Esophagus muscularis mucosa (tissue), 4 donors: ENCODE measurements at regions not wholly inside any gene's neighbourhood (a gene's known extent, or its start where the extent isn't known, plus 50 kb on each side); places are given as distances from the start of the nearest gene placed in this dataset.

Experiments
- DNase-seq: peaks from one replicate; pipeline ENCODE4 v3.0.0-alpha.2; 2017; ENCODE audit errors: extremely low spot score
- H3K27ac ChIP-seq, 4 donors: fragments of 200-600 bp; sonication (generic); replicated peaks in 1 of 4; 1 replicate in 3 of 4; 2 replicates in 1 of 4; pipeline ENCODE4 v1.5.1; 2016 to 2019; ENCODE audit warnings: mild to moderate bottlenecking in 1 of 4
- H3K27me3 ChIP-seq, 4 donors: fragments of 200-600 bp; sonication (generic); one replicate each; pipeline versions ENCODE4 v1.5.1 to v1.6.0; 2016 to 2019
- H3K36me3 ChIP-seq, 4 donors: fragments of 200-600 bp; sonication (generic); one replicate each; pipeline ENCODE4 v1.5.1; 2016 to 2019
- H3K4me1 ChIP-seq, 4 donors: fragments of 200-600 bp; sonication (generic); one replicate each; pipeline ENCODE4 v1.5.1; 2016 to 2019
- H3K4me3 ChIP-seq, 4 donors: fragments of 200-600 bp; sonication (generic); 1 replicate in 2 of 4; 2 replicates in 2 of 4; pipeline ENCODE4 v1.5.1; 2016 to 2019; ENCODE audit warnings: mild to moderate bottlenecking in 4 of 4, moderate library complexity in 1 of 4
- H3K9me3 ChIP-seq, 4 donors: fragments of 200-600 bp; sonication (generic); 1 replicate in 3 of 4; 2 replicates in 1 of 4; pipeline ENCODE4 v1.5.1; 2016 to 2019
- EP300 ChIP-seq: sonication (generic); formaldehyde crosslinking; IDR thresholded peaks from one replicate; pipeline ENCODE4 v1.6.1; 2017; ENCODE audit warnings: antibody characterized with exemption
- POLR2A ChIP-seq: fragments of 450-650 bp; IDR thresholded peaks from one replicate; pipeline ENCODE4 v1.6.1; 2017; ENCODE audit warnings: antibody characterized with exemption, moderate library complexity, mild to moderate bottlenecking, low read depth
- POLR2AphosphoS5 ChIP-seq, 2 donors: sonication (generic); formaldehyde crosslinking; IDR thresholded peaks; one replicate each; pipeline ENCODE4 v1.6.1; 2017; ENCODE audit warnings: antibody characterized with exemption in 2 of 2
- WGBS: methylation state at CpG from one replicate; pipeline ENCODE4 v1.1.5; 2018; 5-methylcytosine and 5-hydroxymethylcytosine counted together
- intact Hi-C: fragments of 100-400 bp; cut with DNase I; formaldehyde crosslinking; loops from one replicate; pipeline ENCODE4 v1.15.1; 2023
- TF ChIP-seq, protein P1 (sequence below), 3 experiments: fragments of 200-600 bp in 2 of 3; fragments of 450-650 bp in 1 of 3; sonication (generic) in 2 of 3; IDR thresholded peaks; one replicate each; pipeline ENCODE4 v1.5.1; 2017 to 2019; ENCODE audit warnings: antibody characterized with exemption in 3 of 3, mild to moderate bottlenecking in 2 of 3, moderate library complexity in 1 of 3

DNA sequence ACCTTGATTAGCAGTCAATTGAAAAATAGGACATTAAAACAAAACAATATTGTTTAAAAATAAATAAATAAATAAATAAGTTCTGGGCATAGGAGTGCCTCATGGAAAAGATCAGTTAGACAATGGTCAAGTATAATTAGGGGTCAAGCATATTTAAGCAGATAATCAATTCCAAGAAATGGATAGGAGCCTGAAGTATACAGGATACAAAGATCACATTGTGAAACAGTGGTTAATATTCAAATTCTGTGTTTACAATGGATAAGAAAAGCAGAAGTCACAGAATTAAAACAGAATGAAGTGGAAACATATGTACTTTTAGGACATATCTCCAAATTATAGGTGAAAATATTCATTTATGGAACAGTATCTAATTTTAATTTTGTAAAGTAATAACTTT lies 1028.6 kb upstream of the CITED2 start:
- Histone ChIP-seq H3K36me3 (no peaks in the 10 kb centered on the region), H3K4me1 (peaks cover 0 to 14% (median 2%) of the 10 kb centered on the region in 4 donors), H3K27me3 (no peaks in the 10 kb centered on the region), H3K27ac (no peak overlapping the region), H3K9me3 (peaks cover 0 to 6% (median 4%) of the 10 kb centered on the region in 4 donors), H3K4me3 (no peak overlapping the region)
- TF ChIP-seq, protein P1, sequence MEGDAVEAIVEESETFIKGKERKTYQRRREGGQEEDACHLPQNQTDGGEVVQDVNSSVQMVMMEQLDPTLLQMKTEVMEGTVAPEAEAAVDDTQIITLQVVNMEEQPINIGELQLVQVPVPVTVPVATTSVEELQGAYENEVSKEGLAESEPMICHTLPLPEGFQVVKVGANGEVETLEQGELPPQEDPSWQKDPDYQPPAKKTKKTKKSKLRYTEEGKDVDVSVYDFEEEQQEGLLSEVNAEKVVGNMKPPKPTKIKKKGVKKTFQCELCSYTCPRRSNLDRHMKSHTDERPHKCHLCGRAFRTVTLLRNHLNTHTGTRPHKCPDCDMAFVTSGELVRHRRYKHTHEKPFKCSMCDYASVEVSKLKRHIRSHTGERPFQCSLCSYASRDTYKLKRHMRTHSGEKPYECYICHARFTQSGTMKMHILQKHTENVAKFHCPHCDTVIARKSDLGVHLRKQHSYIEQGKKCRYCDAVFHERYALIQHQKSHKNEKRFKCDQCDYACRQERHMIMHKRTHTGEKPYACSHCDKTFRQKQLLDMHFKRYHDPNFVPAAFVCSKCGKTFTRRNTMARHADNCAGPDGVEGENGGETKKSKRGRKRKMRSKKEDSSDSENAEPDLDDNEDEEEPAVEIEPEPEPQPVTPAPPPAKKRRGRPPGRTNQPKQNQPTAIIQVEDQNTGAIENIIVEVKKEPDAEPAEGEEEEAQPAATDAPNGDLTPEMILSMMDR (IDR thresholded peaks at IDR 0.05): no peak
- TF ChIP-seq POLR2A (no peak), POLR2AphosphoS5 (IDR thresholded peaks at IDR 0.05) (no peak), EP300 (no peak)
- DNase-seq: no peak
- intact Hi-C loops: no loop called here

DNA sequence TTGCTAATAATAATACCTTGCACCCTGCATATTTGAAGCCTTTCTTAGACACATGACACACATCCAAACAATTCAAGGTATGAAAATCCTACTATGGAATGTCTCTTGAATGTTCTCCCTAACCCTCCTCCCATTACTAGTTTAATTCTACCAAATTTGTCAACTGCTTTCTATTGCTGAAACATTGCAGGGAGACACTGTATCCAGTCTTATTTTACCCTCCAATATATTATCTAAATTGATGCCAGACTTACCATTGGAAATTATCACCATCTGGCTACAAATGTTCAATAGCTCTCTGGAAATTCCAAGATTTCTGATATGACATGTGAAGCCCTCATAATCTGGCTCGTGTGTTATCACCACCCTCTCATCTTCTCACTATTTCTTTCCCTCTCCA lies 1027.3 kb upstream of the CITED2 start:
- no peak for DNase-seq
- Histone ChIP-seq H3K27ac (no peak overlapping the region), H3K27me3 (no peaks in the 10 kb centered on the region), H3K36me3 (no peaks in the 10 kb centered on the region), H3K4me3 (no peak overlapping the region), H3K4me1 (peaks cover 0 to 15% (median 2%) of the 10 kb centered on the region in 4 donors), H3K9me3 (peaks cover 0 to 6% (median 2%) of the 10 kb centered on the region in 4 donors)
- intact Hi-C loops: no loop called here
- TF ChIP-seq POLR2AphosphoS5 (IDR thresholded peaks at IDR 0.05): no peak
- TF ChIP-seq EP300: no peak
- TF ChIP-seq, protein P1 (IDR thresholded peaks at IDR 0.05): no peak
- TF ChIP-seq POLR2A: no peak
- WGBS: 90% methylated on average over 1 of the region's 1 CpG

GRCh38 chr6:140398076-140398475 lies 1023.6 kb upstream of the CITED2 start:
- DNase-seq: no peak
- H3K27me3 ChIP-seq: no peaks in the 10 kb centered on the region
- H3K36me3 ChIP-seq: no peaks in the 10 kb centered on the region
- no peak overlapping the region for H3K4me3 ChIP-seq
- no peak overlapping the region for H3K27ac ChIP-seq
- TF ChIP-seq POLR2A (no peak), EP300 (no peak), POLR2AphosphoS5 (IDR thresholded peaks at IDR 0.05) (no peak)
- TF ChIP-seq, protein P1 (IDR thresholded peaks at IDR 0.05): no peak
- H3K4me1 ChIP-seq: peaks cover 0 to 15% (median 2%) of the 10 kb centered on the region in 4 donors
- intact Hi-C loops: no loop called here
- no peaks in the 10 kb centered on the region for H3K9me3 ChIP-seq

DNA sequence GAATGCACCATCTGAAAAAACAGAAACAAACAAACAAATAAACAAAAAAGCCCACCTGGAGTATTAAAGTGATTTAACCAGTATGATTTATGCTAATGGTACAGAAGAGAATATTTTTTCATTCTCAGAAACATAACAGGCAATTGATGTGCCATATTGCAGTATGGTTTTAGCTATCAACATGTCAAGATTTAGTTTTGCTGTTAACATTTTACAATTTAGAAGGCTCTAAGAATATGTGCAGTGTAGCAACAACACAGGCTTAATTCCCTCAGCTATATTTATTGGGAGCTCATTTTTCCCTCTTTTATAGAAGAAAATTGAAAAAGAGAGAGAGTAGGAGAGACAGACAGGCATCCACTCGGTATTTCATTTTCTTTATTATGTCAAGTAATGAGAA lies 1022.7 kb upstream of the CITED2 start:
- DNase-seq: no peak
- TF ChIP-seq EP300 (no peak), POLR2A (no peak), POLR2AphosphoS5 (IDR thresholded peaks at IDR 0.05) (no peak)
- TF ChIP-seq, protein P1 (IDR thresholded peaks at IDR 0.05): no peak
- H3K36me3 ChIP-seq: no peaks in the 10 kb centered on the region
- WGBS: 93% methylated on average over 1 of the region's 1 CpG
- intact Hi-C loops: no loop called here
- peaks cover 0 to 13% (median 2%) of the 10 kb centered on the region in 4 donors for H3K4me1 ChIP-seq
- no peak overlapping the region for H3K27ac ChIP-seq
- H3K9me3 ChIP-seq: no peaks in the 10 kb centered on the region
- H3K27me3 ChIP-seq: no peaks in the 10 kb centered on the region
- H3K4me3 ChIP-seq: no peak overlapping the region

DNA sequence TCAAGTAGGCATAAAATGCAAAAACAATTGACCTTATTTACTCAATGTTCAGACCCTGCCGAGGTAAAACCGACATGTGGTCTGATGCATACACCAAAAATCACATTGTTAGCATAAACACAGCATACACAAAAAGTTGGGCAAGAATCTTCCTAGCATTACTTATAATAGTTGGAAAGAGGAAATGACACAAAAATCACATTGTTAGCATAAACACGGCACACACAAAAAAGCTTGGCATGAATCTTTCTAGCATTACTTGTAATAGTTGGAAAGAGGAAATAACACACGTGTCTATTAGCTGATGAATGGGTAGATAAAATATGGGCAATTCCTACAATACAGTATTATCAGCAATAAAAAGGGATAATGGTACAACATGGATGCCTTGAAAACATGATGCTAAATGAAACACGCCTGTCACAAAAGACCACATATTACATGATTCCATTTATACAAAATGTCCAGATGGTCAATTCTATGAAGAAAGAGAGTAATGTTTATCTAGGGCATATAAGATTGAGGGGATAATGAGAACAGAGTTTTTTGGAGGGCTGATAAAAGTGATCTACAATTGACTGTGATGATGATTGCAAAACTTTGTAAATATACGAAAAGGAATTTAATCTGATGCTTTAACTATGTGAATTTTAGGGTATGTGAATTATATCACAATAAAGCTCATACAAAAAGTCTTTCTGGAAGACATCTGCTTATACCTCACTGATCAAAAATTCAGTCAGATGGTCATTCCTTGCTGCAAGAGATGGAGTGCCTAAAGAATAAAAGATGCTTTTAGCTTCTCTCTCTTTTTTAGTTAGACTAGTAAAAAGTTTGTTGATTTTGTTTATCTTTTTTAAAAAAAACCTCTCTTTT lies 1019.5 kb upstream of the CITED2 start:
- TF ChIP-seq, protein P1 (IDR thresholded peaks at IDR 0.05): no peak
- TF ChIP-seq POLR2AphosphoS5 (IDR thresholded peaks at IDR 0.05) (no peak), EP300 (no peak), POLR2A (no peak)
- Histone ChIP-seq H3K36me3 (no peaks in the 10 kb centered on the region), H3K4me1 (peaks cover 0 to 4% (median 0%) of the 10 kb centered on the region in 4 donors), H3K9me3 (no peaks in the 10 kb centered on the region), H3K4me3 (no peak overlapping the region), H3K27ac (no peak overlapping the region), H3K27me3 (no peaks in the 10 kb centered on the region)
- WGBS: 57% methylated on average over 6 of the region's 6 CpGs
- no peak for DNase-seq
- intact Hi-C loops: no loop called here
